Thoracic aorta (tissue), 2 donors: ENCODE measurements at regions not wholly inside any gene's neighbourhood (a gene's known extent, or its start where the extent isn't known, plus 50 kb on each side); places are given as distances from the start of the nearest gene placed in this dataset.
"Not testable (repeated sequence)": the region's sequence is repeated elsewhere in the genome, so short reads cannot be mapped to it uniquely, and the experiment has no call there.

Source experiments
- ATAC-seq: fragments of 150-250 bp; one replicate; pipeline ENCODE4 v1.8.0; 2017; ENCODE audit warnings: low read depth; ENCODE audit not compliant: insufficient number of reproducible peaks, low FRiP score
- DNase-seq: peaks from one replicate; pipeline ENCODE4 v3.0.0-alpha.2; 2020; ENCODE audit warnings: low spot score
- H3K27ac ChIP-seq, 2 donors: fragments of 200-600 bp; sonication (generic); 1 replicate in 1 of 2; 2 replicates in 1 of 2; pipeline ENCODE4 v1.5.1; 2016; ENCODE audit warnings: mild to moderate bottlenecking in 2 of 2, moderate library complexity in 2 of 2
- H3K27me3 ChIP-seq: fragments of 200-600 bp; sonication (generic); replicated peaks from 2 replicates; pipeline ENCODE4 v1.6.0; 2016; ENCODE audit warnings: mild to moderate bottlenecking; ENCODE audit not compliant: insufficient read depth
- H3K36me3 ChIP-seq: fragments of 200-600 bp; sonication (generic); one replicate; pipeline ENCODE4 v1.5.1; 2016
- H3K4me1 ChIP-seq, 2 donors: fragments of 200-600 bp; sonication (generic); 1 replicate in 1 of 2; 2 replicates in 1 of 2; pipeline versions ENCODE4 v1.5.1 to v1.6.0; 2016; ENCODE audit warnings: low read depth in 2 of 2, mild to moderate bottlenecking in 1 of 2; ENCODE audit not compliant: control insufficient read depth in 1 of 2
- H3K4me3 ChIP-seq: fragments of 200-600 bp; sonication (generic); 2 replicates; pipeline ENCODE4 v1.5.1; 2016; ENCODE audit warnings: mild to moderate bottlenecking
- H3K9me3 ChIP-seq: fragments of 200-600 bp; sonication (generic); 2 replicates; pipeline ENCODE4 v1.5.1; 2016
- TF ChIP-seq, protein P1 (sequence below): fragments of 200-600 bp; sonication (generic); IDR thresholded peaks from one replicate; pipeline ENCODE4 v1.5.1; 2019; ENCODE audit warnings: antibody characterized with exemption

- peak overlapping the region; percentile 32 for H3K4me3 ChIP-seq
- TF ChIP-seq, protein P1, sequence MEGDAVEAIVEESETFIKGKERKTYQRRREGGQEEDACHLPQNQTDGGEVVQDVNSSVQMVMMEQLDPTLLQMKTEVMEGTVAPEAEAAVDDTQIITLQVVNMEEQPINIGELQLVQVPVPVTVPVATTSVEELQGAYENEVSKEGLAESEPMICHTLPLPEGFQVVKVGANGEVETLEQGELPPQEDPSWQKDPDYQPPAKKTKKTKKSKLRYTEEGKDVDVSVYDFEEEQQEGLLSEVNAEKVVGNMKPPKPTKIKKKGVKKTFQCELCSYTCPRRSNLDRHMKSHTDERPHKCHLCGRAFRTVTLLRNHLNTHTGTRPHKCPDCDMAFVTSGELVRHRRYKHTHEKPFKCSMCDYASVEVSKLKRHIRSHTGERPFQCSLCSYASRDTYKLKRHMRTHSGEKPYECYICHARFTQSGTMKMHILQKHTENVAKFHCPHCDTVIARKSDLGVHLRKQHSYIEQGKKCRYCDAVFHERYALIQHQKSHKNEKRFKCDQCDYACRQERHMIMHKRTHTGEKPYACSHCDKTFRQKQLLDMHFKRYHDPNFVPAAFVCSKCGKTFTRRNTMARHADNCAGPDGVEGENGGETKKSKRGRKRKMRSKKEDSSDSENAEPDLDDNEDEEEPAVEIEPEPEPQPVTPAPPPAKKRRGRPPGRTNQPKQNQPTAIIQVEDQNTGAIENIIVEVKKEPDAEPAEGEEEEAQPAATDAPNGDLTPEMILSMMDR = peak; percentile 70
- H3K9me3 ChIP-seq = no peaks in the 10 kb centered on the region
- H3K4me1 ChIP-seq = no peaks in the 10 kb centered on the region
- H3K27me3 ChIP-seq = no peaks in the 10 kb centered on the region
- no peaks in the 10 kb centered on the region for H3K36me3 ChIP-seq
- ATAC-seq (no peak), DNase-seq (no peak)
- no peak overlapping the region for H3K27ac ChIP-seq
Measured at GRCh38 chr2:88880441-88880953, 189.0 kb downstream of the RPIA start.

GRCh38 chr2:88885275-88885674 is 193.8 kb downstream of the RPIA start:
- Histone ChIP-seq H3K4me3 (no peak overlapping the region), H3K9me3 (no peaks in the 10 kb centered on the region), H3K27me3 (no peaks in the 10 kb centered on the region), H3K36me3 (no peaks in the 10 kb centered on the region), H3K4me1 (no peaks in the 10 kb centered on the region), H3K27ac (no peak overlapping the region)
- DNase-seq (no peak), ATAC-seq (no peak)
- TF ChIP-seq, protein P1 = no peak

- TF ChIP-seq, protein P1 = no peak
- Histone ChIP-seq H3K9me3 (no peaks in the 10 kb centered on the region), H3K4me1 (no peaks in the 10 kb centered on the region), H3K36me3 (no peaks in the 10 kb centered on the region), H3K27me3 (no peaks in the 10 kb centered on the region), H3K27ac (no peak overlapping the region), H3K4me3 (no peak overlapping the region)
- ATAC-seq = no peak
- no peak for DNase-seq
Measured at GRCh38 chr2:88885679-88886416, 194.4 kb downstream of the RPIA start.

DNA sequence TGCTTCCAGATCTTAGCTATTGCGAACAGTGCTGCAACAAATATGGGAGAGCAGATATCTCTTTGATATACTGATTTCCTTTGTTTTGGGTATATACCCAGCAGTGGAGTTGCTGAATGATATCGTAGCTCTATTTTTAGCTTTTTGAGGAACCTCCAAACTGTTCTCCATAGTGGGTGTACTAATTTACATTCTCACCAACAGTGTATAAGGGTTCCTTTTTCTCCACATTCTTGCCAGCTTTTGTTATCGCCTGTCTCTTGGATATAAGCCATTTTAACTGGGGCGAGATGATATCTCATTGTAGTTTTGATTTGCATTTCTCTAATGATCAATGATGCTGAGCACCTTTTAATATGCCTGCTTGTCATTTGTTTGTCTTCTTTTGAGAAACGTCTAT is 196.0 kb downstream of the RPIA start:
- not testable (repeated sequence) for H3K27ac ChIP-seq, H3K4me3 ChIP-seq, ATAC-seq, H3K27me3 ChIP-seq, H3K4me1 ChIP-seq, H3K9me3 ChIP-seq, H3K36me3 ChIP-seq, DNase-seq

DNA sequence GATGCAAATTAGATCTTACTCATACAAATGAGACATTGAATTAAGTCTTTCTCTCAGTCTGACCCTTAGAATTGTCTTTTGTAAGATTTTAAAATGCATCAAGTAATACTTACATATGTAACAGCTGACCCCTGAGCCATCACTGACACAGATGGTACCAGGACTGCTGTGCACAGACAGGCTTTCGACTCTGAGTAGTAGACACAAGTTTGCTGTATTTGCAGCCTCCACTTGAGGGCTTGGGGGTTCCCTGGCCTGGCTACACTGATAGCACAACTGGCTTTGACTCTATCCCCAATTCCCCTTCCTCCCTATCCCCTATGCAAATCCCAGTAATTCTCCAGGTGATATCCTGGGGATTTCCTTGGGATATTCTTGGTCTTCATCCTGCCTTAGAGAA is 200.7 kb downstream of the RPIA start:
- H3K27me3 ChIP-seq = no peaks in the 10 kb centered on the region
- DNase-seq (no peak), ATAC-seq (no peak)
- TF ChIP-seq, protein P1 = no peak
- no peaks in the 10 kb centered on the region for H3K9me3 ChIP-seq
- H3K4me3 ChIP-seq = no peak overlapping the region
- H3K36me3 ChIP-seq = no peaks in the 10 kb centered on the region
- H3K4me1 ChIP-seq = no peaks in the 10 kb centered on the region
- no peak overlapping the region for H3K27ac ChIP-seq

GRCh38 chr2:88892788-88893187 is 201.3 kb downstream of the RPIA start:
- Histone ChIP-seq H3K27ac (no peak overlapping the region), H3K36me3 (no peaks in the 10 kb centered on the region), H3K27me3 (no peaks in the 10 kb centered on the region), H3K4me3 (no peak overlapping the region), H3K4me1 (no peaks in the 10 kb centered on the region), H3K9me3 (no peaks in the 10 kb centered on the region)
- TF ChIP-seq, protein P1 = no peak
- ATAC-seq (no peak), DNase-seq (no peak)
